Adrenal gland (tissue), 5 donors: ENCODE measurements at regions not wholly inside any gene's neighbourhood (a gene's known extent, or its start where the extent isn't known, plus 50 kb on each side); places are given as distances from the start of the nearest gene placed in this dataset.

Source experiments
- POLR2A ChIP-seq, 2 donors: fragments of 450-650 bp; IDR thresholded peaks; one replicate each; pipeline ENCODE4 v1.6.1; 2017; ENCODE audit warnings: antibody characterized with exemption in 2 of 2, mild to moderate bottlenecking in 2 of 2, moderate library complexity in 1 of 2
- TF ChIP-seq, protein P1 (sequence below), 6 experiments: fragments of 450-650 bp in 4 of 6; fragments of 200-600 bp in 2 of 6; sonication (generic) in 1 of 6; IDR thresholded peaks; 1 replicate in 5 of 6; 2 replicates in 1 of 6; pipeline versions ENCODE4 v1.5.1 to v1.8.0; 2016 to 2021; ENCODE audit warnings: antibody characterized with exemption in 6 of 6, mild to moderate bottlenecking in 2 of 6, moderate library complexity in 1 of 6
- donor health status: DM: no; HTN: no; CAD: no.

DNA sequence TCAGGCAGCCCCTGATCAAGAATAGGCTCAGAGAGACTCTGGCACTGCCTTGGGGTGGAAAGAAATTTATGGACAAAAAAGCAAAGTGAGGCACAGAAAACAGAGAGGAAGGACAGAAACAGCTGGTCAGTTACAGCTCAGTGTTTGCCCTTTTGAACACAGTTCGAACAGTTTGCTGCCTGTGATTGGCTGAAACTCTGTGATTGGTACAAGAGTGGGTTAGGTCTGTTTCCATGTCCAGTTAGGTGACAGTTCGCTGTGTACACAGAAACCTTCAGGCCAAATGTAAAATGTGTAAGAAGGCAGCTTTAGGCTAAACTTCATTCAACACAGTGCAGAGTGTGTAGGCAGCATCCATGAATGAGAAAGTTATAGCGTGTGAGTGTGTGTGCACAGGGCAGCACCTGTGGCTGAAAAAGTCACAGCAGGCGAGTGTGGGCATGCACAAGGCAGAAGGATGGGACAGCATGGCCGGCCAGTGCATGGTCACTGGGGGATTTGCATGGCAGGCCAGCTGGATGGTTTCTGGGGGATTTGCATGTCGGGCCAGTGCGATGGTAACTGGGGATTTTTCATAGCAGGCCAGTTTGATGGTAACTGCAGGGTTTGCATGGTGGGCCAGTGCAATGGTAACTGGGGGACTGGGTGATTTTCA lies 75.4 kb upstream of the FRMD1 start:
- TF ChIP-seq, protein P1, sequence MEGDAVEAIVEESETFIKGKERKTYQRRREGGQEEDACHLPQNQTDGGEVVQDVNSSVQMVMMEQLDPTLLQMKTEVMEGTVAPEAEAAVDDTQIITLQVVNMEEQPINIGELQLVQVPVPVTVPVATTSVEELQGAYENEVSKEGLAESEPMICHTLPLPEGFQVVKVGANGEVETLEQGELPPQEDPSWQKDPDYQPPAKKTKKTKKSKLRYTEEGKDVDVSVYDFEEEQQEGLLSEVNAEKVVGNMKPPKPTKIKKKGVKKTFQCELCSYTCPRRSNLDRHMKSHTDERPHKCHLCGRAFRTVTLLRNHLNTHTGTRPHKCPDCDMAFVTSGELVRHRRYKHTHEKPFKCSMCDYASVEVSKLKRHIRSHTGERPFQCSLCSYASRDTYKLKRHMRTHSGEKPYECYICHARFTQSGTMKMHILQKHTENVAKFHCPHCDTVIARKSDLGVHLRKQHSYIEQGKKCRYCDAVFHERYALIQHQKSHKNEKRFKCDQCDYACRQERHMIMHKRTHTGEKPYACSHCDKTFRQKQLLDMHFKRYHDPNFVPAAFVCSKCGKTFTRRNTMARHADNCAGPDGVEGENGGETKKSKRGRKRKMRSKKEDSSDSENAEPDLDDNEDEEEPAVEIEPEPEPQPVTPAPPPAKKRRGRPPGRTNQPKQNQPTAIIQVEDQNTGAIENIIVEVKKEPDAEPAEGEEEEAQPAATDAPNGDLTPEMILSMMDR (IDR thresholded peaks at IDR 0.05) = no peak
- TF ChIP-seq POLR2A (IDR thresholded peaks at IDR 0.05) = no peak
